COLO829 (cell line): ENCODE measurements at regions not wholly inside any gene's neighbourhood (a gene's known extent, or its start where the extent isn't known, plus 50 kb on each side); places are given as distances from the start of the nearest gene placed in this dataset.

Source experiments
- DNase-seq: peaks from one replicate; pipeline ENCODE4 v3.0.0; 2012; ENCODE audit warnings: low spot score

- no peak for DNase-seq
Measured at GRCh38 chr12:102535306-102535705, 54.9 kb upstream of the IGF1 start.

GRCh38 chr12:102534899-102535298 is 54.5 kb upstream of the IGF1 start:
- no peak for DNase-seq

GRCh38 chr12:102533483-102534215 is 53.3 kb upstream of the IGF1 start:
- no peak for DNase-seq
